Stimulated activated naive CD8-positive, alpha-beta T cell treated with anti-CD3 and anti-CD28 coated beads, Interleukin-15, amount 100 ng/mL, for 72 hours (primary cell): ENCODE measurements at regions not wholly inside any gene's neighbourhood (a gene's known extent, or its start where the extent isn't known, plus 50 kb on each side); places are given as distances from the start of the nearest gene placed in this dataset.

ENCODE experiments used
- ATAC-seq: fragments of 150-1000 bp; cut with Tn5 transposase; 2 replicates; pipeline ENCODE4 v1.10.0; 2021; ENCODE audit warnings: mild to moderate bottlenecking, moderate library complexity
- DNase-seq, 2 donors: peaks; one replicate each; pipeline ENCODE4 v3.0.0; 2021 to 2022
- H3K27ac Mint-ChIP-seq, 2 donors: one replicate each; pipeline ENCODE4 v1.8.0; 2022; ENCODE audit warnings: mild to moderate bottlenecking in 2 of 2, mixed read lengths in 2 of 2, moderate library complexity in 2 of 2
- H3K27me3 Mint-ChIP-seq: one replicate; pipeline ENCODE4 v1.8.0; 2022; ENCODE audit warnings: mixed read lengths
- H3K4me1 Mint-ChIP-seq: one replicate; pipeline ENCODE4 v1.8.0; 2022; ENCODE audit warnings: mild to moderate bottlenecking, mixed read lengths
- H3K4me3 Mint-ChIP-seq, 2 donors: one replicate each; pipeline ENCODE4 v1.8.0; 2022; ENCODE audit warnings: mild to moderate bottlenecking in 2 of 2, mixed read lengths in 2 of 2, moderate library complexity in 1 of 2
- H3K9me3 Mint-ChIP-seq, 2 donors: one replicate each; pipeline ENCODE4 v1.8.0; 2022; ENCODE audit warnings: mixed read lengths in 2 of 2

GRCh38 chr7:1383398-1384112, 75.7 kb downstream of the MICALL2 start:
- Mint-ChIP-seq H3K27me3 (peaks cover 36% of the 10 kb centered on the region), H3K4me3 (no peak overlapping the region), H3K4me1 (no peaks in the 10 kb centered on the region), H3K27ac (no peak overlapping the region), H3K9me3 (no peaks in the 10 kb centered on the region)
- DNase-seq (no peak), ATAC-seq (no peak)

- Mint-ChIP-seq H3K27ac (no peak overlapping the region), H3K27me3 (peaks cover 41% of the 10 kb centered on the region), H3K9me3 (no peaks in the 10 kb centered on the region), H3K4me1 (no peaks in the 10 kb centered on the region), H3K4me3 (no peak overlapping the region)
- DNase-seq (no peak), ATAC-seq (no peak)
Measured at GRCh38 chr7:1384113-1384415, 75.2 kb downstream of the MICALL2 start.
